GM19467 (cell line): ENCODE measurements at regions not wholly inside any gene's neighbourhood (a gene's known extent, or its start where the extent isn't known, plus 50 kb on each side); places are given as distances from the start of the nearest gene placed in this dataset.

Experiments
- ATAC-seq: cut with Tn5 transposase; IDR thresholded peaks from one replicate; pipeline ENCODE4 v1.9.1; 2021; ENCODE audit warnings: mild to moderate bottlenecking, moderate library complexity; ENCODE audit not compliant: unreplicated experiment

DNA sequence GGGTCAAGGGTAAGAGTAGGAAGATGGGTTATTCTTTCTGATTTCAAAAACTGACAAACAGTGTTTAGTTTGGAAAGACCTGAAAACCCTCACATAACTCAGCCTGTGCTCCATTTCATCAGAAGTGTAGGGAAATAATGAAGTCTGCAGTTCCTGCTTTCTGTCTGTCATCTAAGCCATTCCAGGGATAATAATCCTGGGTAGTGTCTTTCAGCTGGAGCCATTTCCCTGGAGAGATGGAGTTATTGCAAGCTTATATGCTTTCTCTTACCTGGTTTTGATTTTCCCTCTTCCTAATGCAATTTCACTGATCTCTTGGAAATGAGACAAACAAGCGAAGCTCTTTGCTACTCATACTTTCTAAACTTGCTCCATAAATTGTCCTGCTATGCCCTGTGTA, 824.8 kb upstream of the LCORL start:
- no peak for ATAC-seq

DNA sequence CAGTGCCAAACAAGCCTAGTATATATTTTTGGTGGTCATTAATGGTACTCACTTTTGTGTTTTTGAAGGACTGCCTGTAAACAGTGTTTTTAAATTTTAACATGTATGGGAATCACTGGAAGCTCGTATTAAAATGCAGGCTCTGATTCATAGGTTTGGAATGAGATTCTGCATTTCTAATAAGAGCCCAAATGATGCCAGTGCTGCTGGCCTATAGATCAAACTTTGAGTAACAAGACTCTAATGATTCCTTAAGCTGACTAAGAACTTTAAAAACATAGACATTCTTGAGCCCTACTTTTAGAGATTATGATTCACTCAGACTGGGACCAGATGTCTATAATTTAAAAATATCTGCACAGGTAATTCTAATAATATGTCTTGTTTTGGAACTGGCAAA, 823.2 kb upstream of the LCORL start:
- no peak for ATAC-seq

DNA sequence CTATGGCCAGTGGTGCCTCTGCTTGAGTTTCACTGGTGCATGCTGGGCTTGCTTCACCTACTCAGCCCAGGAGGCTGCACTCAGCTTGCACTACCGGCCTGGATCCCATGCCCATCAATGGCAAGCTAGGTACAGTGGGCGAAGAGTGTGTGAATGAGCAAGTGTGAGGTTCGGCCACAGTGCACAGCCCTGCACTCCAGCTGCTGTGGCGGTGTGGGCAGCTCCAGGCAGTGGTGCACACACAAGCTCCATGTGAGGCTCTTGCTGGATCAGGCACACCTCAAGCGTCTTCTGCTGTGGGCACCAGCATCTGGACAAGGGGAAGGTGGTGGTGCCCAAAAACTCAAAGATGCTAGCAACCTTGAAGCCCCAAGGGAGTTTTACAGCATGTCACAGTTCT, 820.9 kb upstream of the LCORL start:
- ATAC-seq = no peak

DNA sequence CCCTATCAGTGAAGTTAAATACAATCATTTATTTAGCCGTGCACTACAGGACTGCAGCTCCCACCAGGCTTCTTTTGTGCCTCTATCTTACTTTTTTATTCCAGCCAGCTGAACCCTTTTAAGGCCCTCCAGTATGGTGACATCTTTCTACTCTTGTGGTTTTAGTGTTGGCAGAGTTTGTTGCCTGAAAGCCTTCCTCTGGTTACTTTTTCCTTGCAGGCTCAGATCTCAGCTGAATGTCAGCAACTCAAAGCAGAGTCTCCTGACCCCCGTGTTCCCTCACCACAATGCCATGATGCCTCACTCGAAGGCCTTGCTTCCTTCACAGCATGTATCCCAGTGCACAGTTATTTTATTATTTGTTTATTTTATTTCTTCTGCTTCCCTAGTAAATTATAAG, 818.9 kb upstream of the LCORL start:
- no peak for ATAC-seq

DNA sequence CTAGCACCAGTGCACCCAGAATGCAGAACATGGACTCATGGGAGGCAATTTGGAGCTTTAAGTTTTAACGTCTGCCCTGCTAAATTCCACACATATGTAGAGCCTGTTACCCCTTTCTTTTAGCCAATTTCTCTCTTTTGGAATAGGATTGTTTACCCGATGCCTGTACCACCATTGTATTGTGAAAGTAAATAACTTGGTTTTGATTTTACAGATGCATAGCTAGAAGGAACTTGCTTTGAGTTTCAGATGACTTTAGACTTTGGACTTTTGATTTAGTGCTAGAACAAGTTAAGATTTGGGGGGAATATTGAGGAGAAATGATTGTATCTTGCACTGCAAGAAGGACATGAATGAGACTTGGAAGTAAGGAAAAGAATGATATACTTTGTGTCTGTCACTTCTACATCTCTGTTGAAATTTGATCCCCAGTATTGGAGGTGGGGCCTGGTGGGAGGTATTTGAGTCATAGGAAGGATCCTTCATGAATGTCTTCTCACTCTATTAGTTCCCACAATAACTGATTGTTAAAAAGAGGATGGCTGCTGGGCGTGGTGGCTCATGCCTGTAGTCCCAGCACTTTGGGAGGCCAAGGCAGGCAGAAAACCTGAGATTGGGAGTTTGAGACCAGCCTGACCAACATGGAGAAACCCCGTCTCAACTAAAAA, 794.8 kb upstream of the LCORL start:
- ATAC-seq = no peak

DNA sequence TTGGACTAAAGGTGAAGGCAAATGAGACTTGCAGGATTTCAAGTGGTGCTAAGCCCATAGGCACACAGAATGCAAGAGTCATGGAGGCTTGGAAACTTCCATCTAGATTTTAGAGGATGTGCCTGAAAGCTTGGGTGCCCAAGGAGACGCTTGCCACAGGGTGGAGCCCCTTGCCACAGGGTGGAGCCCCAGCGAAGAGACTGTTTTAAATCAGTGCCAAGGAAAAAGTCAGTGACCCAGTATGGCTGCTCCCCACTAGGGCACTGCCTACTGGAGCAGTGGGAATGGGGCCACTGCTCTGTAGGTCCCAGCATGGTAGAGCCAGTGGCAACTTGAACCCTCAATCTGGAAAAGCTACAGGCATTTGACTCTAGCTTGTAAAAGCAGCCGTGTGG, 794.2 kb upstream of the LCORL start:
- no peak for ATAC-seq

DNA sequence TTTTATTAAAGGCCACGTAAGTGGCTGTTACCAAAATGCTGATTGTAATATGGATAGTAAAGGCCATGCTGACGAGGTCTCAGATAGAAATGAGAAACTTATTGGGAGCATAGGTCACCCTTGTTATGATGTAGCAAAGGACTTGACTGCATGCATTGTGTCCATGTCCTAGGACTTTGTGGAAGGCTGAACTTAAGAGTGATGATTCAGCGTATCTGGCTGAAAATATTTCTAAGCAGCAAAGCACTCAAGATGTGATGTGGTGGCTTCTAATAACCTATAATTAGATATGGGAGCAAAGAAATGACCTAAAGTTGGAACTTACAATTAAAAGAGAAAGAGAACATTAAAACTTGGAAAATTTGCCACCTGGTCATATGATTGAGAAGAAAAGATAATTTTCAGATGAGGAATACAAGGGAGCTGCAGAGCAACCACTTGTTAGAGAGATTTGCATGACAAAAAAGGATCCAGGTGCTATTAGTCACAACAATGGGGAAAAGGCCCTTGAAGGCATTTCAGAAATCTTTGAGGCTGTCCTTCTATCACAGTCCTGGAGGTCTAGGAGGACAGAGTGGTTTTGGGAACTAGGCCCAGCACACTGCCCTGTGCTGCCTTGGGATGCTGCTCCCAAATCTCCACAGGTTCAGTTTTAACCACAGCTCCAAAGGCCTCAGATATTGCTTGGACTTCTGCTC, 793.7 kb upstream of the LCORL start:
- ATAC-seq = no peak

DNA sequence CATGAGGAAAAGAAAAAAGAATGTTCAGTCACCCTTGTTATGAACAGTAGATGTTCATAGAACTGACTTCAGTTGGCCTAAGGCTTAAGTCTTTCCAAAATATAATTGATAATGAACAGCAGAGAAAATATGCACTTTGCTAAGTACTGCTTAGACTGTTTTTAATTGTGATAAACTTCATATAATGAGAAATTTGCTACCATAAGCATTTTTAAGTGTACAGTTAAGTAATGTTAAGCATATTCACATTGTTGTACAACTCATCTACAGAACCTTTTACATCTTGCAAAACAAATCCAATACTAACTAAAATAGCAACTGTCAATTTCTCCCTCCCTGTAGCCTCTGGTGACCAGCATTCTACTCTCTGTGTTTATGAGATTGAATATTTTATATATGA, 792.2 kb upstream of the LCORL start:
- no peak for ATAC-seq

DNA sequence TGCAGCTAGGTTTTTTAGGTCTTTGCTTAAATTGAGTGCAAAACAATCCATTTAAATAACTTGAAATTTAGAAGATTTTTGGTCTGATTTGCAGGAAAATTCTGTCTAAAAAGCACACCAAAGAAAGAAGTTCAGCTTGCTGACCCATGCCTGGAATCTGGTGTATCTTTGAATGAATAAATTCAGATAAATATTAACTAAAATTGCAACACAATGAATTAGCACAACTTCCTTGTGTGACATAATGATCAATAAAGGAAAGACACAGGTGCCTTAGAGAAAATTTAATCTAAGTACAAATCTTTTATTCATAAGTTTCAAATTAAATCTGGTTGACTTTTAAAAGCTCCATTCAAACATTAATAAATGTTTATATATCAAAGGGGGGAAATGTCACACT, 791.5 kb upstream of the LCORL start:
- no peak for ATAC-seq

DNA sequence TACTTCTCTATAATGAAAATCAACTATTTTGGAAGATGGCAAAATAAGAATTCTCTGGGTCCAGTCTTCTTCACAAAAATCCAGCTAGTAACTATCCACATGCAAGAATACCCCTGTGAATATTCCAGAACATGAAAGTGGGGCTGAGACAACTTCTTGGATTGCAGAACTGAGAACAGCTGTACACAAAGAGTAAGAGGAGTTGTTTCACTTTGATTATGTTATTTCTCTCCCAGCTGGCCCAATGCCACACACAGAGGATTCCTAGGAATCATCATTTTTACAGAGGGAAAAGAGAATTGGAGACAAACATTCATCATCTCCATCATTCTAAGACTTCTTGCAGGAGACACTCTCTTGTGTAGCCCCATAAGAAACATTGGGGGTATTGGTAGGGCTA, 782.2 kb upstream of the LCORL start:
- ATAC-seq = no peak

DNA sequence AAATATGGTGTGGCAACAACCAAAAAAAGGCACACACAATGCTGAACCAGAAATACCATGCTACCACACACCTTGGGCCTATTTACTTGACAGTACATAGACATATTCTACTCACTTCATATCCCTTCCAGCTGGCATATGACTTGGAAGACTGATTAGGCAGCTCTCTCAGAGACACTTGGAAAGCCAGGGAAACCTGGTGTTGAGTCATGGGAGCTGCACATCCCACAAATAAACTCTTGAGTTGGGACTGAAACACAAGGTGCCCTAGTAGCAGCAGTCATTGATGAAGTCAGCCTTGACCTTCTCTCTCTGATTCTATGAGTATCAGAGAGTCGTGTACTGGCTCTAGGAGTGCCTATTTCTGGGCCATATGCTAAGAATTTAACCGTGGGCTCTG, 776.6 kb upstream of the LCORL start:
- ATAC-seq = no peak

DNA sequence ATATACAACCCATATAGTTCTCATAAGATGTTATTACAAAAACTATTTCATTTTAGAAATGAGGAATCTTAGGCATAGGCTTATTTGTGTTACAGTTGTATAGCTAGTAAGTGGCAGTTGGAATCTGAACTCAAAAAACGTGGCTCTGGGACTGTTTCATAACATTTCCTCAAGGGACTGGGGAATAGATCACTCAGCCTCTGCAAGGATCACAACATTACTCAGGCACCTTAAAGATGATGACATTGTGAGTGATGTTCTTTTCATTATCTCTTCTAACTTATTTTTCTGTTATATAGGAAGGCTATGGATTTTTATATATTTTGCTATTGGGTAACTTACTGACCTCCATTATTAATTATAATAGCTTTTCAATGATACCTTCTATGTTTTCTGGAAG, 774.2 kb upstream of the LCORL start:
- ATAC-seq = no peak

DNA sequence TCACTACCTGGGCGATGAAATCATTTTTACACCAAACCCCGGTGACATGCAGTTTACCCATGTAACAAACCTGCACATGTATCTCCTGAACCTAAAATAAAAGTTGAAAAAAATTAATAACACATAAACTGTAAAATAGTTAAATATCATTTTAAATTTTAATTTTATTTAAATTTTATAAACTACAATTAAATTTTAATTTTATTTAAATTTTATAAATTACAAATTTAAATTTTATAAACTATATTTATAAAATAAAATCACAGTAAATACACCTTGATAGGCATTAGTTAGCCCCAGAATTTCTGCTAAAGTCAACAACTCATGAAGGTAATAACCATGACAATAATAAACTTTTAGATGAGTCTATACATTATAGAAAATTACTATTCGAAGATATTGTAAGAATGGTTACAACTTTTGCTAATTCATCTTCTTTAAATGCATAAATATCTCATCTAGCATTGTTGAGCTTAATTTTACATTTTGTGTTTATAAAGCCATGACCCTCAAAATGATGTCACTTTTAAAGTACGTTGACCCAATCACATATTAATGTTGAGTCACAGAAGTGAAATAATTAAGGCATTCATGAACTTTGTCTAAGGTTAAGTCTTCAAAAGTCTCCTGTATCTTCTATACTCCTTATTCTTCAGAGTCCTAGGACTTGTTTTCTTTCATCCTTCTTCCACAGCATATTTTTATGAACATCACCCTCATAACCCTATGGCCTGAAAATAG, 755.8 kb upstream of the LCORL start:
- ATAC-seq = no peak

DNA sequence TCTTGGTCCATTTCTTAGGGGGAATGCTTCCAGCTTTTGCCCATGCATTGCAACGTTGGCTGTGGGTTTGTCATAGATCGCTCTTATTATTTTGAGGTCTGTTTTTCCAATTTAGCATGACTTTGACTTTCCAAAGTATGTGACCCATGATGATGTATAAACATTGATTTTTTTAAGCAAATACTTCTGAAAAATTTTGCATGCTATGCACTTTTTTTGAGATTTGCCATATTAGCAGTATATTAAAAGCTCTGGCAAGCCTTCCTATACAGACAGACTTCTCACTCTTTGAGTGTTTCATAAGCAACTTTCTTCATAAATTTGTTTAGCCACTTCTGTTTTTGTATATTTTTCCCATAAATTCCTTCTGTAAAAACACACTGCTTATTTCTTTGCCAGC, 746.4 kb upstream of the LCORL start:
- no peak for ATAC-seq

DNA sequence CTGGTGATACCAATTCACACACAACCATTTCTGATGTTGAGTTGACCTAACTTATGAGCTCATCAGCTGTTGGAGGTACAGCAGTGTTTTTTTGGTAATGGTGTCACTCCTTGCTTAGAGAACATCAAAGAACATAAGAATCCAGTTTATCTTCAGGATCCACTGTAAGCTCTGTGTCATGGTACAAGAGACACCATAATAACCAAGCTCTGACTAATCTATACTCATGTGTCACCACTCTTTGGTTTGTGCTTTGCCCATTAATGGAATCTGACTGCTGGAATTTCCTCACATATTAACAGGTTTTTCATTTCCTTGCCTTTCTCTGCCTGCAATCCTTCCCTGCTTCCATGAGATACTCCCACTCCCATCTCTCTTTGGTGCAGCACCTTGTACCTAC, 735.1 kb upstream of the LCORL start:
- ATAC-seq = no peak

DNA sequence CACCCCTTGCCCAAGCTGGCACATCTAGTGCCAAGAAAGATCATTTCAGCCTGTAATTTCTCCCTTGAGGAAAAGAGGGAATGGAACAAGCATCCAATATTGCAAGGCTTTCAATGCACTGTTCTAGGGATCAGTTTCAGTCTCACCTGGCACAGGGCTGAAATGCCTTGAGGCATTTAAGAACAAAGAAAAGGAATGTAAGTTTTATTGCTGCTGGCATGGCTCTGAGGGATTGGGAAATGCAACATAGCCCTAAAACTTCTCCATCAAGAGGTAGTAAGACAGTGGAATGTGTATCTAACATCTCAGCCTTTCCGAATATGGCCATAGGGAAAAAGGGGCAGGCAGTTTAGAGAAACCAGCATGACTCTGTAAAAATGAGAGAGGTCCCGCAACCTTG, 732.6 kb upstream of the LCORL start:
- no peak for ATAC-seq

DNA sequence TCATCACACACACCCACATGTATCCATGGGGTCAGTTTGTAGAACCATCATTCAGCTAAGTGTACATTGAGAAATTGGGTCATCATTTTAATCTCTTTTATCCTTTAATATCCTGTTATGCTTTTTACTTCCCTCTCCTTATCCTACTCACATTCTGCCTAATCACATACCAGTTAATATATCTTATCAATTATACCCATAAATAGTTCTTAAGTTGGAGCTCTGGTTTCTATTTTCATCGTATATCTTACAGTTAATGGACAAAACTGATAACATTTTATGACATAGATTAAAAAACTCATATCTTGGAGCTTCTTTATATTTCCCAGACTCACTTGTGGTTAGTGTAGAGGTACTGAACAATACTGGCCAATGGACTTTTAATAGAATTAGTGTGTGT, 729.5 kb upstream of the LCORL start:
- no peak for ATAC-seq

DNA sequence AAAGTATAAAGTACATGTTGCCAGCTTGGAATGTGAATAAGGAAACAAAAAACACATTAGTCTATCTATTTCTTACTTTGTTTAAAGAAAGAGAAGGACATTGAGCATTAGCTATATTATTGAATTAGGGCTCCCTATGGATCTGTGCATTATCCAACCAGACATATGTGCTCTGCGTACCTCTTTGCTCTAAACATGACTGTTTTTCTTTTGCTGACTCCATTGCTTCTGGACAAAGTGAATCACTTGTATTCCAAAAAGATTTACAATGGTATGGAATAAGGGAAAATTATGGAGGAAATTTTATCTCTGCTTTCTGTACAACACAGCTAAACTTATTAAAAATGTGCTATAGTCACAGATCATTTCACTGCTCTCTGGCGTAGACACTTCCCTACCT, 727.8 kb upstream of the LCORL start:
- no peak for ATAC-seq

DNA sequence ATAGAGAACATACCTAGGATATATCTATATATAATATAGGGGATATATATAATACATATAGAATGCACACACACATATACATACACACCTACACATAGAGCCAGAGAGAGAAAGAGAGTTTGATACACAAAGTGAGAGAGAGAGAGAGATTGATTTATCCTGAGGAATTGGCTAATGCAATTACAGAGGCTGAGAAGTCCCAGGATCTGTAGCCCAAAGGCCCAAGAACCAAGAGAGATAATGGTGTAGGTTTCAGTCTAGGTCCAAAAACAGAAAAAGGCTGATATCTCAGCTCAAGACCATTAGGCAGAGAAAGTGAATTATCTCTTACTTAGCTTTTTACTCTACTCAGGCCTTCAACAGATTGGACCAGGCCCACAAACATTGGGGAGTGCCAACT, 715.0 kb upstream of the LCORL start:
- ATAC-seq = no peak

DNA sequence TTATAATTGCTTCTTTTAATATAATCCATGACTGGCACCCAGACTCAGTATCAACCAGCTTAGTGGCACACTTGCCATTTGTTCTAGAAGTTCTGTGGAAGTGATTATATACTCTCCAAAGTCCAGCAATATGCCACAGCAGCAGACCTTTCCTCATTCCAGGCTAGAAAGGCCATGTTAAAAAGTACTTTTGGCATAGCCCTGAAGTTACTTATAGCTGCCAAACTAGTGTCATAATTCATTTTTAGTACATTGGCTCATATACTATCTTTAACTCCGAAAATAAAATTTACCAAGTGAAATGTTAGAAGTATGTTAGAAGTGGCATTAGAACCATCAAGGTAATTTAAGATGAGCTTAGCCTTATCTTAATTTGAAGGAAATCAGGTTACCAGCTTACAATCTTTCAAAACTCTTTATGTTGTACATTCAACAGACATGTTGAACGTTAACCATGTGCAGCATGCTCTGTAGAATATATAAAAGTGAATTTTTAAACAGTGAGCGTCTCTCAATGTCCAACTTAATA, 714.2 kb upstream of the LCORL start:
- ATAC-seq = no peak

DNA sequence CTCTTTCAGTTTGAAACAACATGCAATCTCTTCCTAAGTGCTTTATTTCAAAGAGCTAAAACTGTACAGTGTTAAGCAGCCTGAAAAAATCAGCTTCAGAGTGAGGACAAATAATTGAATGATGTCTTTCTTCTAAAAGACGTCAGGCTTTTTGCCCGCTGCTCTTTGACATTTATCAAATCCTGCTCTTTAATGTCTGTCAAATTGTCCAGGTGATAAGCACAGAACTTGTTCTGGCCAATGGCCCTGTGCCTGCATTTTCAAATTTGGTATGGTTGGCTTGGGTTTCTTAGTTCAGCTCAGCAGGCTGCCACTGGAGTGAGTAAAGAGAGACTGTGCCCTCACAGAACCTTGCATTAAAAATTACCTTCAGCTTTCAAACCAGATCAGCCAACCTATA, 712.9 kb upstream of the LCORL start:
- ATAC-seq = no peak

DNA sequence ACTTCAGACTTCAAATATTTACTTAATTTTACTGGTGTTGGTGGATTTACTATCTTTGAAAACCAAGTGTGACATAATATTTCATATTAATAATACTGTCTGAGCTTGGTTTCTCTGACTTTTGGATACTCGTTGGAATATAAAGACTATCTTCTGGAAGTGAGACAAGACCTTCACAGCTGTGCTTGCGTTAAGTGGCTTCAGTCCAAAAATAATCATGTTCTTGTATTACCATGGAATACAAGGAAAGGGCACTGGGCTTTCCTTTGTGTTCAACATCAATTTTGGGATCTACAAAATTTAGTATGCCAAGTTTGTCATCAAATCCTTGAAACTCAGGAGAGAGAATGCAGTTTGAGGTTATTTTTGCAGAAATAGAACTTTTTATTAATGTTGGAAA, 712.4 kb upstream of the LCORL start:
- no peak for ATAC-seq
